Islet of Langerhans (tissue), 1 donor: ENCODE measurements at regions not wholly inside any gene's neighbourhood (a gene's known extent, or its start where the extent isn't known, plus 50 kb on each side); places are given as distances from the start of the nearest gene placed in this dataset.

Experiments used
- FAIRE-seq: peaks from one replicate; lab custom pipeline; 2011; peaks lifted over from hg19 to GRCh38; lab: Jason Lieb, UNC

DNA sequence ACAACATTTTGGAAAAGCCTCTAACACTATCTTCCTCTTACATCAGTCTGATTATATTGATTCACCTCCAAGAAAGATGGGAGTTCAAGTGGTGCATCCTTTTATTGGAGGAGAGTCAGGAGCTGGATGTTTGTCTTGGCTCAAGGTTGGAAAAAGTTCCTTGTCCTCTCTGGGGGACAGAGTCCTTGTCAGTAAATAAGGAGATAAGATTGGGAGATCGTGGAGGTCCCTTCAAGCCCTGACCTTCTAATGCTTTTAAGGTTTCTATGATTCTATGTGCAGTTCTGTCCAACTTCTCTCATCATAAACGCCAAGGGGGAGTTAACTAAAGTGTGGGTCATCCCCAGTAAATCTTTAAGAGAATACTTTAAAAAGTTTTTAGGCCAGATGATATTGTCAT is 60.9 kb upstream of the CCBE1 start:
- FAIRE-seq, result no peak

DNA sequence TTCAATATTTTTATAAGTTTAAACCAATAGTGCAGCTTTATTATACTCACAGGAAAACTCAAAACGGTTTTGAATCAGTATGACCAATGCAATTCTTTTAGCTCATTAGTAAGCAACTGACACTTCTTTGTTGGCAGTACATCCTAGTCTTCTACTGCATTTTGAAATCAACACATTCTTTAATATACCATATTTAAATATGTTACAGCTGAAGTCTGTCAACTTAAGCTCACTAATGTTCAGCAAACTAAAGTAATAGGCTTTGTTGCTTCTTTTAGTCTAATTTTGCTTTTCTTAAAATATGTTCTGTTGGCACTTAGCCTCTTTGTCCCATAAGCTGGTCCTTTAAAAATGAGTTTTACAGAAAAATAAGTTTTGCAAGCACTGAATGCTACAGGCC is 55.4 kb upstream of the CCBE1 start:
- no peak for FAIRE-seq

DNA sequence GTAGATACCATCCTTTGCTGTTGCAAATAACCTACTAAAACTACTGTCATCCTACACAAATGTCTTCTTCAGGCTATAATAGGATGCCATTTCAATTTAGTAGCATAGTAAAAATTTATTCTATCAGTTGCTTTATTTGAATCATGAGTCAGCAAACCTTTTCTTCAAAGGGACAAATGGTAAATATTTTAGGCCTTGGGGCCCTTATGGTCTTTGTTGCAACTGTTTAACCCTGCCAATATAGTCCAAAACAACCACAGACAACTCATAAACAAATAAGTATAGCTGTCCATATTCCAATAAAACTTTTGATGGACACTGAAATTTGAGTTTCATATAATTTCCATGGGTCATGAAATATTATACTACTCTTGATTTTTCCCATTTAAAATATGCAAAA is 54.0 kb upstream of the CCBE1 start:
- no peak for FAIRE-seq

DNA sequence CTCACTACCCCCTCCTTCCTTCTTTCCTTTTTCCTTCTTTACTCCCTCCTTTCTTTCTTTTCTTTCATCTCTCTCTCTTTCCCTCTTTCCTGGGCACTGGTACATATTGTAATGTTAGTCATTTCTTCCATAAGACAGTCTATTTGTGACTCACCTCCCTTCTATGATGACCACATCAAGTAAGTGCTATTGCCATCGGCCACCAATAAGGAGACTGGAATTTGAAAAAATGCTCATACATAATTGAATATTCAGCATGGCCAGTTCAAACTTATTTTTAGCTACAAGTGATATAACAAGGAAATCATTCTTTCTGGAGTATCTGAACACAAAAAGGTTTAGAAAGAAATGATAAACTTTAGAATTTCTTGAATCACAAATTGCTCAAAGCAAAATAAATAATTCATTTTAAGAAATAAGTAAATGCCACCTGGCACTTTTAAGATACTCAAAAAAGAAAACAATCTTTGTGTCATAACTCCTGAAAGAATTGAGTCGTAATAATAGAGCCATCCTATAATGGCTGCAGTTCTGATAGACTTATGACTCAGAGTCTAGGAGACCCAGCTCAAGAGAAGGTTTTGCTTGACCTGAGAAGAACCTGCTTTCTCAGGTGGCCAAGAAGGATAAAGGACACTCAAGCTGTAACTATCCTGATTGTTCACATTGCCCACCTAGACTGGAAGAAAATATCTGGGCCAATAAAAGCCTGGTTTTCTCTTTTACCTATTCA is 51.6 kb upstream of the CCBE1 start:
- FAIRE-seq, result no peak
